Gastroesophageal sphincter (tissue), 3 donors: ENCODE measurements at regions not wholly inside any gene's neighbourhood (a gene's known extent, or its start where the extent isn't known, plus 50 kb on each side); places are given as distances from the start of the nearest gene placed in this dataset.

Source experiments
- CTCF ChIP-seq, 4 experiments: fragments of 200-600 bp in 2 of 4; fragments of 450-650 bp in 2 of 4; sonication (generic) in 1 of 4; IDR thresholded peaks; one replicate each; pipeline ENCODE4 v1.5.1; 2017 to 2019; ENCODE audit warnings: antibody characterized with exemption in 4 of 4, mild to moderate bottlenecking in 2 of 4, moderate library complexity in 2 of 4
- EP300 ChIP-seq: sonication (generic); formaldehyde crosslinking; IDR thresholded peaks from one replicate; pipeline ENCODE4 v1.6.1; 2017; ENCODE audit warnings: antibody characterized with exemption, mild to moderate bottlenecking
- POLR2A ChIP-seq, 2 donors: fragments of 450-650 bp; IDR thresholded peaks; one replicate each; pipeline ENCODE4 v1.6.1; 2017; ENCODE audit warnings: antibody characterized with exemption in 2 of 2, mild to moderate bottlenecking in 2 of 2, moderate library complexity in 1 of 2
- POLR2AphosphoS5 ChIP-seq: sonication (generic); formaldehyde crosslinking; IDR thresholded peaks from one replicate; pipeline ENCODE4 v1.6.1; 2017; ENCODE audit warnings: antibody characterized with exemption

- TF ChIP-seq CTCF (IDR thresholded peaks at IDR 0.05) = no peak
- TF ChIP-seq EP300 = no peak
- TF ChIP-seq POLR2A (IDR thresholded peaks at IDR 0.05) = no peak
- no peak for TF ChIP-seq POLR2AphosphoS5
These were observed 239.9 kb upstream of the SMARCA2 start for GRCh38 chr9:1775230-1775629.
